T-helper 1 cell (primary cell): ENCODE measurements at regions not wholly inside any gene's neighbourhood (a gene's known extent, or its start where the extent isn't known, plus 50 kb on each side); places are given as distances from the start of the nearest gene placed in this dataset.

ENCODE experiments used
- DNase-seq, 5 donors: peaks; one replicate each; pipeline ENCODE4 v3.0.0-alpha.2; 2012 to 2020

GRCh38 chr2:14923820-14924580 is 291.5 kb downstream of the LRATD1 start:
- no peak for DNase-seq

- DNase-seq: no peak
Observed at GRCh38 chr2:14925471-14925870, 293.0 kb downstream of the LRATD1 start.

DNA sequence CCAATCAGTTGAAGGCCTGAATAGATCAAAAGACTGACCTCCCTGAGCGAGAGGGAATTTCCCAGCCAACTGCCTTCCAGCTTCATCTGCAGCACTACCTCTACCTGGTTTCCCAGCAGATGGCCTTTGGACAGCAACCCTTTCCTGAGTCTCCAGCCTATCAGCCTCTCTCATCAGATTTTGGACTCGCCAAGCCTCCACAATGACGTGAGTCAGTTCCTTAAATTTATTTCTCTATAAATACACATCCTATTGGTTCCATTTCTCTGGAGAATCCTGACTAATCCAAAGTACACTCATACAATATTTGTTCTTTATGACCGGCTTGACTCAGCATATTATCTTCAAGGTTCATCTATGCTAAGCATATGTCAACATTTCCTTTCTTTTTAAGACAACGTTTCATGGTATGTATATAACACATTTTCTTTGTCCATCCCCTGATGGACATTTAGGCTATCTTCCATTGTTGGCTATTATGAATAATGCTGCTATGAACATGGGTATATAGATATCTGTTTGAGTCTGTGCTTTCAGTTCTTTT is 294.6 kb downstream of the LRATD1 start:
- DNase-seq: no peak

GRCh38 chr2:14928056-14928455 is 295.5 kb downstream of the LRATD1 start:
- DNase-seq: no peak

DNA sequence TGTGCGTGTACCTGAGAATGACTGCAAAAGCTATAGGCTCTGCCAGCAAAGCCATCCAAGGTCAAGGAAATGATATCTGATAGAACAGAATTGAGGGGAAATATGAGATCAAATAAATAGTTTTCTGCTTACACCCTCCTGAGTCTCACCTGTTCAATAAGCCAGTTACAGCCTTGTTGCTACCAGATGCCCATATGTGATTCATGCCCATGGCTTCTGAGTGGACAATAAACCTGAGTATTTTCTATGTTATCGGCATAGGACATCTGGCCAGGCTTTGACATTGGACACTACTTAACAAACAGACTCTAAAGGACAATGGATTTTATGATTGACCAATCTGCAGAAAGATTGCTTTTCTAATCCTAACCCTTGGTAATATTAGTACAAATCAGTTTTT is 297.9 kb downstream of the LRATD1 start:
- no peak for DNase-seq

GRCh38 chr2:14932285-14932684 is 299.8 kb downstream of the LRATD1 start:
- no peak for DNase-seq

DNA sequence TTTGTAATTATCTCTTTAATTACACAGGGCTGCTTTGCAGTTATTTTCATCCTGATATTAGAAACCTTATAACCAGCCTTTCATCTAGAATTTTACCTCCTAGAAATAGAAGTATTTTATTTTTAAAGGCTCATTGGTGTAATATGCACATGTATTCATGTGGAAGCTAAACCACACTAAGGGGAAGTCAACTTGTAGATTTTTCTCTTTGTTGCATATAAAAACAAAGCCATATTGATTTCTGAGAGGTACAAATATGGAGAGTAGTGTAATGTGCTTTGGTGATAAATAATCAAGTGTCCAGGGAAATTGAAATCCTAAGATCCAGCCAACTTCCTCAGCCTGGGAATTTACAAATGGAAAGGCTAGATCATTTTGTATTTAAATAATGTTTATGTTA is 301.2 kb downstream of the LRATD1 start:
- DNase-seq: no peak

- DNase-seq: no peak
Observed at GRCh38 chr2:14936426-14936825, 303.9 kb downstream of the LRATD1 start.

- no peak for DNase-seq
Observed at GRCh38 chr2:14937336-14937735, 304.8 kb downstream of the LRATD1 start.

DNA sequence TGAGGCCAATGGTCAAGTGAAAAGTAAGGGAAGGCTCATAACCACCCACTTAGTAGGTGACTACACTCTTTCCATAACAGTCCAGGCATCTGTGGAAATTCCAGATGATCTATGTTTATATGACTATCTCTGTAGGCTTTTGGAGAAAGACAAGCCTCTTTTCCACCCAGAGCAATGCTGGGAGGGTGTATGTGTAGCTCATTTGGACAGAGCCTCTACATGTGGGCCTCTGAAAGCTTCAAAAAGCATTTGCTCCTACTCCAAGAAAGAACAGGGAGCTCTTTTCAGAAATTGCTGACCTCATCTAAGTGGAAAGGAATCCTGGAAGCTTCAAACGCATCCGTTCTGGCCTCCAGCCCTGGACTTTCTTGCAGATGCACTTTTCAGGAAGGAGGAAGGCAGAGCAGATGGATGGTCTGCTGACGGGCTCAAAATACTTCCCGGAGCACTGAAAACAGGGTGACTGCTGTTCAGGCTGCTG is 308.7 kb downstream of the LRATD1 start:
- no peak for DNase-seq

- no peak for DNase-seq
Observed at GRCh38 chr2:14942987-14943386, 310.5 kb downstream of the LRATD1 start.

DNA sequence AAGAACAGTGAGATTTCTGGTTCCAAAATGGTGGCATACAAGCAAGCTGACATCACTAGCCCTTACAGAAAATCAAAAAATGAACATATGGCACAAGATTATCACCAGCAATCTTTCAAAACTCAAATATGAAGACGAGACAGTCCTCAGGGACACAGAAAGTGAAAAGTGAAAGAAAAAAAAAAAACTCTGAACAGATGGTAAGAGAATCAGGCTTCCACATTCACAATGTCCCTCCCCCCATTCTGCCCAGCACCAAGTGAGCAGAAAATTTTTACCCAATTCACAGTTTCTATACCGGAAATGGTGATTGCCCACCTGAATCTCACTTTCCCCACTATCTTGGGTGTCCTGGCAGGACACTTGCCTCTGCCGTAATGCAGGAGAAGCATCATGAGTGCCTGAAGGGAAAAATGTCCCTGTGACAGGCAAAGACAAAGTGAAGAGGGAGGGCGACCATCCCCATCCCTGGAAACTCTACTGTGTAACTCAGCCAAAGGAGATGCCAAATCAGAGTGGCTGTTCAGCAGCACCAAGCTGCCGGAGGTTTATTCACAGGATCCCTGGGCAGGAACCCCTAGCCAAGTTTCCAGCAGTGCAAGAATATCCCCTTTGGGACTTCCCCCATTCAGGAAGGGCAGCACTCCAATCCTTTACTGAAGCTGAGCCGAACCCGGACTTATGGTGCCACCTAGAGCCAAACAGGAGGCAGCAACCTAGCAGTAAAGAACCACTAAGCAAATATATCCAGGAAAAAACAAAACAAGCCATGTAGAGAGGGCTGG is 312.2 kb downstream of the LRATD1 start:
- DNase-seq: no peak

- DNase-seq: no peak
Observed at GRCh38 chr2:14951569-14952285, 319.2 kb downstream of the LRATD1 start.

- DNase-seq: no peak
Observed at GRCh38 chr2:14952400-14952963, 320.0 kb downstream of the LRATD1 start.

GRCh38 chr2:14960686-14961324 is 328.3 kb downstream of the LRATD1 start:
- DNase-seq: no peak

GRCh38 chr2:14967729-14968128 is 335.2 kb downstream of the LRATD1 start:
- no peak for DNase-seq

GRCh38 chr2:14975381-14975780 is 342.9 kb downstream of the LRATD1 start:
- no peak for DNase-seq

GRCh38 chr2:14977021-14977420 is 344.5 kb downstream of the LRATD1 start:
- DNase-seq: no peak

GRCh38 chr2:14978845-14979244 is 346.3 kb downstream of the LRATD1 start:
- DNase-seq: no peak

GRCh38 chr2:14982790-14983189 is 350.3 kb downstream of the LRATD1 start:
- no peak for DNase-seq

- no peak for DNase-seq
Observed at GRCh38 chr2:14988600-14988999, 356.1 kb downstream of the LRATD1 start.

DNA sequence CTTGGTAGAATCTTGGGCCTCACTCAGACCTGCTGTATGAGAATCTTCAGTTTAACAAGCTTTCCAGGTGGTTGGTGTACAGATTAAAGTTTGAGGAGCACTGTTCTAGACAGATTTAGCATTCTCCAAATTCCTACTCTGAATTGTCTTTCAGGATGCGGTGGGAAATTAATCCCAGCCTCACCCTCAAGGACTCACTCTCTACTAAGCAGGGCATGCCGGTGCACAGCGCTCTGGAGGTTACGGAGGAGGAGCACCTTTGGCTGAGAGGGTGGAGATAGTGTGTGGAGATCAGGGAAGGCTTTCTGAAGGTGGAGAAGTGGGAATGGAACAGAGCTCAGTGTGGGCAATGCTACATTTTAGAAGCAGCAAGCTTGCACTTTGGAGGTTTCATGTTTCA is 359.2 kb downstream of the LRATD1 start:
- DNase-seq: no peak
